Endothelial cell (in vitro differentiated cells): ENCODE measurements at regions not wholly inside any gene's neighbourhood (a gene's known extent, or its start where the extent isn't known, plus 50 kb on each side); places are given as distances from the start of the nearest gene placed in this dataset.

Source experiments
- DNase-seq: peaks from one replicate; pipeline ENCODE4 v3.0.0; 2021; ENCODE audit warnings: low spot score
- H3K27ac Mint-ChIP-seq: one replicate; pipeline ENCODE4 v1.8.0; 2021; ENCODE audit warnings: mixed read lengths, inconsistent platforms; ENCODE audit not compliant: unreplicated experiment
- H3K27me3 Mint-ChIP-seq: one replicate; pipeline ENCODE4 v1.8.0; 2021; ENCODE audit warnings: mild to moderate bottlenecking, moderate library complexity, mixed read lengths, inconsistent platforms; ENCODE audit not compliant: unreplicated experiment
- H3K36me3 Mint-ChIP-seq: one replicate; pipeline ENCODE4 v1.8.0; 2021; ENCODE audit warnings: mild to moderate bottlenecking, low read depth, mixed read lengths, inconsistent platforms; ENCODE audit not compliant: unreplicated experiment
- H3K4me1 Mint-ChIP-seq: one replicate; pipeline ENCODE4 v1.8.0; 2021; ENCODE audit warnings: mild to moderate bottlenecking, mixed read lengths, inconsistent platforms; ENCODE audit not compliant: unreplicated experiment
- H3K4me3 Mint-ChIP-seq: one replicate; pipeline ENCODE4 v1.8.0; 2021; ENCODE audit warnings: mild to moderate bottlenecking, mixed read lengths, inconsistent platforms; ENCODE audit not compliant: unreplicated experiment
- H3K9me3 Mint-ChIP-seq: one replicate; pipeline ENCODE4 v1.8.0; 2021; ENCODE audit warnings: mixed read lengths, inconsistent platforms; ENCODE audit not compliant: unreplicated experiment
- TF ChIP-seq, protein P1 (sequence below): fragments of 200-600 bp; sonication (generic); IDR thresholded peaks from one replicate; pipeline ENCODE4 v1.5.0; 2021; ENCODE audit warnings: antibody characterized with exemption; ENCODE audit not compliant: unreplicated experiment

DNA sequence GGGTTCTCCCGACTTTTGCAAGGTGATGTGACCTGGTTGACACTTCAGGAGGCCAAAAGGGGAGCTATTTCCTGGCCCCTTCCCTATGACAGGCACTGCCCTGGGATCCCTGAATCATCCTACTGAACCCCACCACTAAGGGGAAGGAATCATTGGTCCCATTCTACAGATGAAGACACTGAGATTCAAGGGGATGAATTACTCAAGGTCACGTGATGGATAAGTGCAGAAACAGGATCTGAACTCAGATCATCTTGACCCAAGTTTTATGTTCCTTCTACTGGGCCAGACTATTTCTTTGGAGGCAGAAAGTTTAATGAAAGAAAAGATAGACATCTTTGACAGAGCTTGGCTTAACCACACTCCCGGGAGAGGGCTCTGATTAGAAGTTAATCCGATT lies 258.7 kb downstream of the RRAGC start:
- Mint-ChIP-seq H3K27me3 (peaks cover 3% of the 10 kb centered on the region), H3K4me1 (no peaks in the 10 kb centered on the region), H3K27ac (no peak overlapping the region), H3K9me3 (no peaks in the 10 kb centered on the region), H3K36me3 (no peaks in the 10 kb centered on the region), H3K4me3 (no peak overlapping the region)
- no peak for DNase-seq
- TF ChIP-seq, protein P1, sequence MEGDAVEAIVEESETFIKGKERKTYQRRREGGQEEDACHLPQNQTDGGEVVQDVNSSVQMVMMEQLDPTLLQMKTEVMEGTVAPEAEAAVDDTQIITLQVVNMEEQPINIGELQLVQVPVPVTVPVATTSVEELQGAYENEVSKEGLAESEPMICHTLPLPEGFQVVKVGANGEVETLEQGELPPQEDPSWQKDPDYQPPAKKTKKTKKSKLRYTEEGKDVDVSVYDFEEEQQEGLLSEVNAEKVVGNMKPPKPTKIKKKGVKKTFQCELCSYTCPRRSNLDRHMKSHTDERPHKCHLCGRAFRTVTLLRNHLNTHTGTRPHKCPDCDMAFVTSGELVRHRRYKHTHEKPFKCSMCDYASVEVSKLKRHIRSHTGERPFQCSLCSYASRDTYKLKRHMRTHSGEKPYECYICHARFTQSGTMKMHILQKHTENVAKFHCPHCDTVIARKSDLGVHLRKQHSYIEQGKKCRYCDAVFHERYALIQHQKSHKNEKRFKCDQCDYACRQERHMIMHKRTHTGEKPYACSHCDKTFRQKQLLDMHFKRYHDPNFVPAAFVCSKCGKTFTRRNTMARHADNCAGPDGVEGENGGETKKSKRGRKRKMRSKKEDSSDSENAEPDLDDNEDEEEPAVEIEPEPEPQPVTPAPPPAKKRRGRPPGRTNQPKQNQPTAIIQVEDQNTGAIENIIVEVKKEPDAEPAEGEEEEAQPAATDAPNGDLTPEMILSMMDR: no peak

DNA sequence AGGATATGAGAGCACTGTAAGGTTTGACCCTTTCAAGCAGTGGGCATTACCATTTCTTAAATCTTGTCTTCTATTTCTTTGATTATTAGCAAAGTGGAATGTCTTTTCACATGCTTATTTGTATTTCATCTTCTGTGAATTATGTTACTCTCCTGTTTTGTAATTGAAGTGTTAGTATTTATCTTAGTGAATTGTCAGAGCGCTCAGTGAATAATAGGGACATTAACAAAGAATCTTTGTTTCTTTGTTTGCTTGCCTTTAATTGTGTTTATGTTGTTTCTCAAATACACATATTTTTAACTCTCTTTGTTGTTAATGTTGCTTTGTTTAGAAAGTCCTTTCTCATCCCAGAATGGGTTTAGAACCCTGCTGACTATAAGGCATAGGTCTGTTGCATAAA lies 259.3 kb downstream of the RRAGC start:
- peaks cover 3% of the 10 kb centered on the region for H3K27me3 Mint-ChIP-seq
- no peak overlapping the region for H3K27ac Mint-ChIP-seq
- no peaks in the 10 kb centered on the region for H3K4me1 Mint-ChIP-seq
- H3K36me3 Mint-ChIP-seq: no peaks in the 10 kb centered on the region
- TF ChIP-seq, protein P1: no peak
- H3K9me3 Mint-ChIP-seq: no peaks in the 10 kb centered on the region
- no peak for DNase-seq
- no peak overlapping the region for H3K4me3 Mint-ChIP-seq

DNA sequence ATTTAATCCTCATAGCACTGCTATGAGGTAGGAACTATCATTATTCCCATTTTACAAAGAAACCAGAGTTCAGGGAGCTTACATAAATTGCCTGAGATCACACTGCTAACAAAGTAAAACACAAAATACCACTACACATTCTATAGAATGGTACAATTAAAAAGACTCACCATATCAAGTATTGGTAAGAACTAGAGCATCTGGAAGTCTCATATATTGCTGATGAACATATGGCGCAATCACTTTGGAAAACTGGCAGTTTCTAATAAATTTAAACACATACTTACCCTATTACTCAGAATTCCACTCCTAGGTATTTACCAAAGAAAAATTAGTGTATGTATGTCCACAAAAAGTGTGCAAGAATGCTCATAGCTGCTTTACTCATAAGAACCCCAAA lies 261.5 kb downstream of the RRAGC start:
- Mint-ChIP-seq H3K36me3 (no peaks in the 10 kb centered on the region), H3K4me3 (no peak overlapping the region), H3K27ac (no peak overlapping the region), H3K9me3 (no peaks in the 10 kb centered on the region), H3K27me3 (peaks cover 3% of the 10 kb centered on the region), H3K4me1 (no peaks in the 10 kb centered on the region)
- no peak for DNase-seq
- TF ChIP-seq, protein P1: no peak

DNA sequence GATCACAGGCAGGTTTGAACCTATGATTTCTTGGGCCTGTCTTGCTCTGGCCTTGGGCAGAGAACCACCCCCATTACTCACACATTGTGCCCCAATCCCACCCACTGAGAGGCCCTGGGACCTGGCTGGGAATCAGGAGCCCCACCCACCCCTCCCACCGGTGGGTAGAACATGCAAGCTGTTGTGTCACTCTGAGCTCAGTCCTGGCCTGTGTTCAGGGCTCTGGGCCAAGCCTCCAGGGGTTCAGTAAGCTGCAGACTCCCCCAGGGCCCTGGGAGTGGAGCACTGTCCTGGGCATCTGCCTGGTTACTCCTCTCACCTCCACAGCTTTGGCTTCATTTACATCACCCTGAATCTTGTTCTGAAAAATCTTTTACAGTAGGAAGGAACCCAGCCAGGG lies 270.5 kb downstream of the RRAGC start:
- Mint-ChIP-seq H3K27me3 (peaks cover 7% of the 10 kb centered on the region), H3K27ac (no peak overlapping the region)
- DNase-seq: no peak

DNA sequence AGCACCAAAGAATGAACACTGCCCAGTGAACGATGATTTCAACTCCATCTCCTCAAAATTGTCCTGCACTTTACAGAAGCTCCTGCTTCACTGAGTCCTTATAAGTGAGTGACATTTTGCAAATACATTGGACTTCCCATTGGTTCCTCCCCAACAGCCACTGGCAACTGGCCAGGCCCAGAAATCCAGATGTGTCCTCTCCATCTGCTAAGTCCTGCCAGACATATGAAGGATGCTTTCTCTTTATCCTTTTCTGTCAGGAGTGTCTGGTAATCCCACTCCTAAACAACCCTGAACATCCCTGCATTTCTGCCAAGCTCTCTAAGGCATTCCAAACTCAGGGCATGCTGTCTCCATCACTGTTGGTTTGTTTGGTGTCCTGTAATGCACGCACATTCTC lies 271.8 kb downstream of the RRAGC start:
- no peaks in the 10 kb centered on the region for H3K4me1 Mint-ChIP-seq
- no peaks in the 10 kb centered on the region for H3K9me3 Mint-ChIP-seq
- no peaks in the 10 kb centered on the region for H3K36me3 Mint-ChIP-seq
- TF ChIP-seq, protein P1: no peak
- H3K27me3 Mint-ChIP-seq: peaks cover 7% of the 10 kb centered on the region
- no peak for DNase-seq
- H3K27ac Mint-ChIP-seq: no peak overlapping the region
- H3K4me3 Mint-ChIP-seq: no peak overlapping the region

More for the DNA sequence above, 270.5 kb downstream of the RRAGC start:
- TF ChIP-seq, protein P1: no peak
- Mint-ChIP-seq H3K36me3 (no peaks in the 10 kb centered on the region), H3K4me1 (no peaks in the 10 kb centered on the region), H3K4me3 (no peak overlapping the region), H3K9me3 (no peaks in the 10 kb centered on the region)
